B cell (primary cell): ENCODE measurements at regions not wholly inside any gene's neighbourhood (a gene's known extent, or its start where the extent isn't known, plus 50 kb on each side); places are given as distances from the start of the nearest gene placed in this dataset.

Experiments used
- ATAC-seq: fragments of 200-7000 bp; cut with Tn5 transposase; one replicate; pipeline ENCODE4 v1.10.0; 2021; ENCODE audit warnings: low read depth, mild to moderate bottlenecking, moderate number of reproducible peaks, moderate library complexity
- CTCF ChIA-PET: fragments of 350-600 bp; sonication (Branson Sonifier 250); formaldehyde crosslinking; loops from one replicate; lab custom pipeline; 2021; ENCODE audit warnings: antibody characterized with exemption, inconsistent platforms; lab: Charles Lee
- POLR2A ChIA-PET: fragments of 350-600 bp; sonication (Branson Sonifier 250); formaldehyde crosslinking; loops from one replicate; lab custom pipeline; 2021; ENCODE audit warnings: antibody characterized with exemption; lab: Charles Lee
- DNase-seq: peaks from one replicate; pipeline ENCODE4 v3.0.0; 2013
- H2AFZ ChIP-seq: 2 replicates; pipeline ENCODE4 v1.6.1; 2012; ENCODE audit warnings: mild to moderate bottlenecking, low read depth, low read length; ENCODE audit not compliant: insufficient read depth, poor library complexity, severe bottlenecking
- H3K27ac ChIP-seq, 2 donors: 1 replicate in 1 of 2; 2 replicates in 1 of 2; pipeline ENCODE4 v1.5.1; 2012 to 2013; ENCODE audit warnings: low read length in 2 of 2, mild to moderate bottlenecking in 2 of 2, moderate library complexity in 1 of 2
- H3K27me3 ChIP-seq, 4 experiments: fragments of 200-600 bp in 1 of 4; sonication (generic) in 1 of 4; replicated peaks in 1 of 4; 1 replicate in 2 of 4; 2 replicates in 2 of 4; pipeline versions ENCODE4 v1.6.1 to v1.7.0; 2013 to 2016; ENCODE audit warnings: low read length in 3 of 4, mild to moderate bottlenecking in 2 of 4, mixed read lengths in 1 of 4, moderate library complexity in 1 of 4; ENCODE audit not compliant: insufficient read depth in 4 of 4, control insufficient read depth in 3 of 4; ENCODE audit errors: control extremely low read depth in 1 of 4
- H3K36me3 ChIP-seq, 2 experiments: replicated peaks in 1 of 2; 1 replicate in 1 of 2; 2 replicates in 1 of 2; pipeline versions ENCODE4 v1.6.1 to v1.7.1; 2013; ENCODE audit warnings: low read length in 1 of 2; ENCODE audit not compliant: insufficient read depth in 2 of 2, control insufficient read depth in 1 of 2; ENCODE audit errors: control extremely low read depth in 1 of 2, extremely low read depth in 1 of 2
- H3K4me1 ChIP-seq, 2 donors: fragments of 200-600 bp in 1 of 2; sonication (generic) in 1 of 2; 1 replicate in 1 of 2; 2 replicates in 1 of 2; pipeline versions ENCODE4 v1.5.1 to v1.6.1; 2013 to 2017; ENCODE audit warnings: low read length in 2 of 2; ENCODE audit not compliant: control insufficient read depth in 2 of 2, insufficient read depth in 2 of 2
- H3K4me2 ChIP-seq: replicated peaks from 2 replicates; pipeline ENCODE3; 2012; ENCODE audit warnings: mild to moderate bottlenecking, low read depth, low read length; ENCODE audit not compliant: poor library complexity, severe bottlenecking
- H3K4me3 ChIP-seq, 5 experiments: fragments of 200-600 bp in 1 of 5; sonication (generic) in 1 of 5; 1 replicate in 3 of 5; 2 replicates in 2 of 5; pipeline versions ENCODE4 v1.5.1 to v1.7.0; 2011 to 2016; ENCODE audit warnings: low read length in 4 of 5, mild to moderate bottlenecking in 4 of 5, low read depth in 2 of 5, control low read depth in 1 of 5, moderate library complexity in 1 of 5; ENCODE audit not compliant: insufficient read depth in 1 of 5; ENCODE audit errors: control extremely low read depth in 1 of 5, extremely low read depth in 1 of 5
- H3K79me2 ChIP-seq: fragments of 200-600 bp; sonication (generic); one replicate; pipeline ENCODE4 v1.6.0; 2016; ENCODE audit warnings: low read length; ENCODE audit not compliant: control insufficient read depth, insufficient read depth
- H3K9ac ChIP-seq: fragments of 200-600 bp; sonication (generic); 2 replicates; pipeline ENCODE4 v1.6.1; 2017; ENCODE audit warnings: mild to moderate bottlenecking, low read length, moderate library complexity
- H3K9me3 ChIP-seq, 3 donors: one replicate each; pipeline versions ENCODE4 v1.6.1 to v1.7.1; 2013; ENCODE audit warnings: low read length in 2 of 3; ENCODE audit not compliant: control insufficient read depth in 2 of 3, insufficient read depth in 1 of 3; ENCODE audit errors: control extremely low read depth in 1 of 3
- H4K20me1 ChIP-seq: 2 replicates; pipeline ENCODE4 v1.6.0; 2012; ENCODE audit warnings: mild to moderate bottlenecking, low read length; ENCODE audit not compliant: insufficient read depth, control insufficient read depth, poor library complexity, severe bottlenecking
- H3K27ac Mint-ChIP-seq: one replicate; pipeline ENCODE4 v1.8.0; 2021; ENCODE audit warnings: mixed read lengths
- H3K27me3 Mint-ChIP-seq: one replicate; pipeline ENCODE4 v1.8.0; 2021; ENCODE audit warnings: mixed read lengths
- H3K4me1 Mint-ChIP-seq: one replicate; pipeline ENCODE4 v1.8.0; 2021; ENCODE audit warnings: mixed read lengths
- H3K4me3 Mint-ChIP-seq: one replicate; pipeline ENCODE4 v1.8.0; 2021; ENCODE audit warnings: mixed read lengths
- H3K9me3 Mint-ChIP-seq: one replicate; pipeline ENCODE4 v1.8.0; 2022; ENCODE audit warnings: mixed read lengths; ENCODE audit not compliant: insufficient read depth
- CTCF ChIP-seq: fragments of 200-600 bp; IDR thresholded peaks from one replicate; pipeline ENCODE4 v1.8.0; 2022; ENCODE audit warnings: antibody characterized with exemption, mild to moderate bottlenecking
- EZH2 ChIP-seq: IDR thresholded peaks from 2 replicates; pipeline ENCODE4 v1.6.1; 2012; ENCODE audit warnings: borderline replicate concordance, low read depth, mild to moderate bottlenecking, moderate library complexity, low read length; ENCODE audit not compliant: insufficient read depth, poor library complexity, severe bottlenecking
- WGBS: methylation state at CpG from one replicate; pipeline ENCODE4 v1.1.5; 2013; ENCODE audit warnings: missing lambda C conversion rate; ENCODE audit not compliant: insufficient coverage; 5-methylcytosine and 5-hydroxymethylcytosine counted together
- intact Hi-C: fragments of 100-400 bp; cut with micrococcal nuclease; formaldehyde crosslinking; loops from one replicate; pipeline ENCODE4 v1.10.0; 2022

- ATAC-seq: no peak
- H3K27ac ChIP-seq: no peak overlapping the region
- H3K36me3 ChIP-seq: no peaks in the 10 kb centered on the region
- Mint-ChIP-seq H3K27ac (no peak overlapping the region), H3K9me3 (peaks cover 5% of the 10 kb centered on the region), H3K4me1 (no peaks in the 10 kb centered on the region), H3K27me3 (no peaks in the 10 kb centered on the region), H3K4me3 (no peak overlapping the region)
- ChIA-PET POLR2A (no interaction called here), CTCF (no interaction called here)
- intact Hi-C loops: no loop called here
- no peak for DNase-seq
- no peak overlapping the region for H3K4me3 ChIP-seq
- no peaks in the 10 kb centered on the region for H4K20me1 ChIP-seq
- no peak overlapping the region for H2AFZ ChIP-seq
- 73% methylated on average over 2 of the region's 2 CpGs for WGBS
- no peak overlapping the region for H3K4me2 ChIP-seq
- no peak overlapping the region for H3K9ac ChIP-seq
- no peaks in the 10 kb centered on the region for H3K79me2 ChIP-seq
- peaks cover 0 to 7% (median 0%) of the 10 kb centered on the region in 3 donors for H3K9me3 ChIP-seq
- no peaks in the 10 kb centered on the region for H3K27me3 ChIP-seq
- TF ChIP-seq CTCF: no peak
- TF ChIP-seq EZH2: no peak
- no peaks in the 10 kb centered on the region for H3K4me1 ChIP-seq
Measured at GRCh38 chr1:99559166-99559565, 86.7 kb upstream of the PALMD start.

GRCh38 chr1:99560207-99561040 lies 85.5 kb upstream of the PALMD start:
- WGBS: no CpG with 5 or more reads among the region's 3 CpGs
- ChIA-PET CTCF (no interaction called here), POLR2A (no interaction called here)
- intact Hi-C loops: no loop called here
- no peak overlapping the region for H3K27ac Mint-ChIP-seq
- Histone ChIP-seq H3K36me3 (no peaks in the 10 kb centered on the region), H3K9me3 (peaks cover 0 to 7% (median 0%) of the 10 kb centered on the region in 3 donors), H3K27me3 (no peaks in the 10 kb centered on the region), H3K4me2 (no peak overlapping the region), H3K4me1 (no peaks in the 10 kb centered on the region), H3K27ac (no peak overlapping the region), H3K4me3 (no peak overlapping the region), H4K20me1 (no peaks in the 10 kb centered on the region), H3K79me2 (no peaks in the 10 kb centered on the region), H2AFZ (no peak overlapping the region), H3K9ac (no peak overlapping the region)
- H3K4me3 Mint-ChIP-seq: no peak overlapping the region
- H3K27me3 Mint-ChIP-seq: no peaks in the 10 kb centered on the region
- ATAC-seq (no peak), DNase-seq (no peak)
- peaks cover 3% of the 10 kb centered on the region for H3K9me3 Mint-ChIP-seq
- H3K4me1 Mint-ChIP-seq: no peaks in the 10 kb centered on the region
- no peak for TF ChIP-seq CTCF
- TF ChIP-seq EZH2: no peak
